IMR-90 (cell line): ENCODE measurements at regions not wholly inside any gene's neighbourhood (a gene's known extent, or its start where the extent isn't known, plus 50 kb on each side); places are given as distances from the start of the nearest gene placed in this dataset.

Experiments used
- ATAC-seq: fragments of 200-7000 bp; cut with Tn5 transposase; 2 replicates; pipeline ENCODE4 v1.9.1; 2020; ENCODE audit warnings: low read depth, mild to moderate bottlenecking, moderate library complexity
- BruUV-seq: library from RNA; stranded (reverse); fragments of 400-500 nt; replicated peaks from 2 replicates; lab custom pipeline; 2021; lab: Mats Ljungman, UMichigan
- CTCF ChIA-PET: fragments of 300-600 bp; formaldehyde crosslinking; extraction: SDS; loops from one replicate; lab custom pipeline; 2021; ENCODE audit warnings: antibody characterized with exemption; lab: Yijun Ruan, JAX
- POLR2A ChIA-PET: fragments of 300-600 bp; sonication (Branson Sonifier 250); formaldehyde crosslinking; loops from one replicate; lab custom pipeline; 2022; ENCODE audit warnings: antibody characterized with exemption; ENCODE audit not compliant: unreplicated experiment; lab: Charles Lee
- DNase-seq: peaks from one replicate; pipeline ENCODE4 v3.0.0; 2013
- H2AFZ ChIP-seq: replicated peaks from 2 replicates; pipeline ENCODE3; 2013; ENCODE audit warnings: low read length, mild to moderate bottlenecking; ENCODE audit not compliant: poor library complexity
- H2AK5ac ChIP-seq: 2 replicates; pipeline ENCODE4 v1.6.1; 2013; ENCODE audit warnings: low read depth, low read length, inconsistent platforms
- H2AK9ac ChIP-seq: replicated peaks from 2 replicates; pipeline ENCODE3; 2013; ENCODE audit warnings: mild to moderate bottlenecking, low read depth, low read length, moderate library complexity; ENCODE audit not compliant: poor library complexity
- H2BK120ac ChIP-seq: 2 replicates; pipeline ENCODE4 v1.6.1; 2013; ENCODE audit warnings: low read depth, low read length, inconsistent platforms
- H2BK15ac ChIP-seq: 3 replicates; pipeline ENCODE4 v1.6.1; 2013; ENCODE audit warnings: low read depth, low read length, inconsistent platforms
- H2BK20ac ChIP-seq: 2 replicates; pipeline ENCODE4 v1.6.1; 2013; ENCODE audit warnings: low read depth, mild to moderate bottlenecking, inconsistent platforms, low read length, moderate library complexity
- H2BK5ac ChIP-seq: 2 replicates; pipeline ENCODE4 v1.6.1; 2013; ENCODE audit warnings: mild to moderate bottlenecking, low read depth, low read length, inconsistent platforms; ENCODE audit not compliant: poor library complexity, severe bottlenecking
- H3K14ac ChIP-seq: replicated peaks from 2 replicates; pipeline ENCODE4 v1.6.1; 2013; ENCODE audit warnings: low read depth, low read length, inconsistent platforms
- H3K18ac ChIP-seq: 2 replicates; pipeline ENCODE4 v1.6.1; 2013; ENCODE audit warnings: low read depth, low read length, control low read depth
- H3K23ac ChIP-seq: 2 replicates; pipeline ENCODE4 v1.6.1; 2013; ENCODE audit warnings: low read depth, low read length, inconsistent platforms
- H3K27ac ChIP-seq: 2 replicates; pipeline ENCODE4 v1.5.1; 2013; ENCODE audit warnings: mild to moderate bottlenecking, control low read depth, low read length; ENCODE audit not compliant: insufficient read depth
- H3K27me3 ChIP-seq: 2 replicates; pipeline ENCODE4 v1.6.1; 2013; ENCODE audit warnings: low read length; ENCODE audit not compliant: control insufficient read depth, insufficient read depth
- H3K36me3 ChIP-seq: 2 replicates; pipeline ENCODE4 v1.6.1; 2013; ENCODE audit warnings: low read length, mixed read lengths; ENCODE audit not compliant: control insufficient read depth, insufficient read depth
- H3K4ac ChIP-seq: 2 replicates; pipeline ENCODE4 v1.6.1; 2013; ENCODE audit warnings: low read depth, low read length, inconsistent platforms
- H3K4me1 ChIP-seq: 2 replicates; pipeline ENCODE4 v1.6.1; 2013; ENCODE audit warnings: low read length, mixed read lengths; ENCODE audit not compliant: control insufficient read depth, insufficient read depth
- H3K4me2 ChIP-seq: 2 replicates; pipeline ENCODE4 v1.6.1; 2013; ENCODE audit warnings: low read depth, mild to moderate bottlenecking, control low read depth, low read length, moderate library complexity
- H3K4me3 ChIP-seq: 2 replicates; pipeline ENCODE4 v1.5.1; 2013; ENCODE audit warnings: low read depth, mild to moderate bottlenecking, control low read depth, low read length, moderate library complexity; ENCODE audit not compliant: insufficient read depth
- H3K56ac ChIP-seq: 2 replicates; pipeline ENCODE4 v1.6.1; 2013; ENCODE audit warnings: low read length, inconsistent platforms; ENCODE audit not compliant: insufficient read depth; ENCODE audit errors: extremely low read depth
- H3K79me1 ChIP-seq, 2 experiments: 2 replicates each; pipeline ENCODE4 v1.6.1; 2013; ENCODE audit warnings: low read length in 2 of 2, inconsistent platforms in 1 of 2, low read depth in 1 of 2
- H3K9ac ChIP-seq: 2 replicates; pipeline ENCODE4 v1.6.1; 2013; ENCODE audit warnings: low read depth, low read length, control low read depth
- H3K9me1 ChIP-seq: 2 replicates; pipeline ENCODE4 v1.6.1; 2013; ENCODE audit warnings: low read length, inconsistent platforms; ENCODE audit not compliant: insufficient read depth
- H3K9me3 ChIP-seq: 2 replicates; pipeline ENCODE4 v1.6.1; 2013; ENCODE audit warnings: low read length; ENCODE audit not compliant: control insufficient read depth, insufficient read depth
- H4K20me1 ChIP-seq: 2 replicates; pipeline ENCODE4 v1.6.1; 2013; ENCODE audit warnings: low read length, inconsistent platforms; ENCODE audit not compliant: insufficient read depth
- H4K5ac ChIP-seq: 2 replicates; pipeline ENCODE4 v1.6.1; 2013; ENCODE audit warnings: mild to moderate bottlenecking, low read depth, low read length, control low read depth
- H4K8ac ChIP-seq, 2 experiments: 2 replicates each; pipeline ENCODE4 v1.6.1; 2013; ENCODE audit warnings: low read depth in 2 of 2, low read length in 2 of 2, control low read depth in 1 of 2, inconsistent platforms in 1 of 2
- H4K91ac ChIP-seq: 2 replicates; pipeline ENCODE4 v1.6.1; 2013; ENCODE audit warnings: low read depth, low read length, inconsistent platforms; ENCODE audit not compliant: insufficient read depth
- BHLHE40 ChIP-seq: fragments of 150-350 bp; IDR thresholded peaks from 2 replicates; pipeline ENCODE4 v1.6.1; 2016; ENCODE audit warnings: mild to moderate bottlenecking, low read depth, low read length
- CEBPB ChIP-seq: IDR thresholded peaks from 2 replicates; pipeline ENCODE4 v1.6.1; 2012; ENCODE audit warnings: low read depth, low read length, improper control_type of control experiment
- CHD1 ChIP-seq: IDR thresholded peaks from 2 replicates; pipeline ENCODE4 v1.6.1; 2012; ENCODE audit warnings: low read depth, low read length, improper control_type of control experiment
- FOS ChIP-seq: fragments of 150-350 bp; IDR thresholded peaks from 2 replicates; pipeline ENCODE4 v1.6.1; 2016; ENCODE audit warnings: low read depth, low read length
- MAFK ChIP-seq: IDR thresholded peaks from 2 replicates; pipeline ENCODE4 v1.6.1; 2012; ENCODE audit warnings: low read depth, low read length, improper control_type of control experiment
- MAZ ChIP-seq: IDR thresholded peaks from 2 replicates; pipeline ENCODE4 v1.6.1; 2012; ENCODE audit warnings: low read depth, mild to moderate bottlenecking, low read length, improper control_type of control experiment, moderate library complexity, borderline replicate concordance
- MXI1 ChIP-seq: IDR thresholded peaks from 2 replicates; pipeline ENCODE4 v1.6.1; 2012; ENCODE audit warnings: low read depth, mild to moderate bottlenecking, low read length, moderate library complexity, borderline replicate concordance
- NFE2L2 ChIP-seq: fragments of 150-350 bp; IDR thresholded peaks from 2 replicates; pipeline ENCODE4 v1.6.1; 2016; ENCODE audit warnings: low read depth, mild to moderate bottlenecking, low read length
- POLR2A ChIP-seq: IDR thresholded peaks from 2 replicates; pipeline ENCODE4 v1.6.1; 2012; ENCODE audit warnings: mild to moderate bottlenecking, low read depth, low read length
- RAD21 ChIP-seq: IDR thresholded peaks from 2 replicates; pipeline ENCODE4 v1.6.1; 2012; ENCODE audit warnings: low read length, improper control_type of control experiment
- RCOR1 ChIP-seq: IDR thresholded peaks from 2 replicates; pipeline ENCODE4 v1.6.1; 2012; ENCODE audit warnings: mild to moderate bottlenecking, low read length, improper control_type of control experiment; ENCODE audit not compliant: insufficient replicate concordance
- RFX5 ChIP-seq: IDR thresholded peaks from 2 replicates; pipeline ENCODE4 v1.8.0; 2012; ENCODE audit warnings: low read depth, mild to moderate bottlenecking, low read length, moderate library complexity
- SMC3 ChIP-seq: fragments of 150-350 bp; IDR thresholded peaks from 2 replicates; pipeline ENCODE4 v1.6.1; 2016; ENCODE audit warnings: low read depth, mild to moderate bottlenecking, antibody characterized with exemption, low read length, moderate library complexity
- WGBS, 2 experiments: methylation state at CpG; one replicate each; pipeline versions ENCODE4 v1.1.5 to v1.1.7; 2013; ENCODE audit warnings: missing lambda C conversion rate in 2 of 2; ENCODE audit not compliant: insufficient read length in 1 of 2; ENCODE audit errors: extremely low coverage in 2 of 2; 5-methylcytosine and 5-hydroxymethylcytosine counted together
- dilution Hi-C: fragments of 300-500 bp; cut with HindIII; formaldehyde crosslinking; loops from one replicate; pipeline ENCODE4 v1.14.3; 2018; ENCODE audit warnings: low sequenced_read_pairs; ENCODE audit not compliant: unreplicated experiment
- in situ Hi-C: fragments of 300-500 bp; cut with MboI; formaldehyde crosslinking; loops from 3 replicates; pipeline ENCODE4 v1.14.3; 2019; ENCODE audit warnings: low sequenced_read_pairs, inconsistent platforms, mixed read lengths
- intact Hi-C: fragments of 100-400 bp; cut with micrococcal nuclease; formaldehyde crosslinking; loops from 2 replicates; pipeline ENCODE4 v1.10.0; 2022
- TF ChIP-seq, protein P1 (sequence below): fragments of 150-350 bp; IDR thresholded peaks from 2 replicates; pipeline ENCODE4 v1.6.1; 2016; ENCODE audit warnings: low read depth, mild to moderate bottlenecking, low read length, moderate library complexity, borderline replicate concordance
- TF ChIP-seq, protein P2 (sequence below): conservative IDR thresholded peaks from 2 replicates; pipeline ENCODE4 v1.5.1; 2012; ENCODE audit warnings: mild to moderate bottlenecking, low read depth, low read length, improper control_type of control experiment
- TF ChIP-seq, protein P3 (sequence below): fragments of 150-350 bp; IDR thresholded peaks from 2 replicates; pipeline ENCODE4 v1.6.1; 2017; ENCODE audit warnings: mild to moderate bottlenecking, antibody characterized with exemption, low read length, low read depth

DNA sequence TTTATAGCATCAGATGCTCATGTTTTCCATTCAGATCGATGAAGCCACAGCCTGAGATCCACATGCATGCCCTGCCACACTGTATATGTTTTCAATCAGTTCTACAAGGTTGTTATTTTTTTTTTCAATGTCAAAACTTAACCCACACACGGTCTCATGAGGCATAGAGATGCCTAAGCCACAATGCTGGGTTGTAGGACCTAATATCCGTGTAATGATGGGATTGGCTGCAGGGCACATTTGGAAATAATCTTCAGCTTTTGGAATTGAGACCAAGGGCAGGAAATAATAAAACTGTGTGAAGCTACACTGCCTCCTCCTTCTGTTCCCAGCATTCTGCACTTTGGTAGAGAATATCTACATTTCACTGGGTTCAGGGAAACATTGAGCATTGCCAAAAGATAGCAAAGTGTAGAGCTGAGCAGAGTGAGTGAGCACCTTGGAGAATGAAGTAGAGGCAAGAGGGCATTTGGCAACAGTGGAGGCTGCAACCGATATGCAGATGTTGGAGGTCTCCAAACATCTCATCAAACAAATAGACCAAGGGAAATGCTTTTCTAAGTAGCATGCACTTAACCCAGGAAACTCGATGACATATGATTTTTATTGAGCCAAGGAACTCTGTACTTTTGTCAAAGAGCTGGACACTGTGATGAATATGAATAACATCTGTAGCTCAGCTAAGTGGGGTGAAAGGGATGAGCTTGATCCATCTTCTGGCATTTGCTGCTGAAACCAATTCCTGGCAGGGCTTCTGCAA is 176.7 kb downstream of the LYPLAL1 start:
- no TSS peak for BruUV-seq
- dilution Hi-C loops, result no loop called here

More for the DNA sequence above, 176.7 kb downstream of the LYPLAL1 start:
- no peak overlapping the region for H3K4ac ChIP-seq
- no peaks in the 10 kb centered on the region; the same call in 1 of the 2 replicates for H3K4me1 ChIP-seq
- ChIA-PET CTCF (no interaction called here), POLR2A (no interaction called here)
- H3K36me3 ChIP-seq, result no peaks in the 10 kb centered on the region
- H4K91ac ChIP-seq, result no peak overlapping the region
- no peak overlapping the region for H3K9ac ChIP-seq
- no peak overlapping the region for H2BK20ac ChIP-seq
- DNase-seq (no peak), ATAC-seq (no peak)
- no peak overlapping the region for H4K5ac ChIP-seq
- H4K20me1 ChIP-seq, result no peaks in the 10 kb centered on the region
- TF ChIP-seq POLR2A, result no peak
- no peak for TF ChIP-seq NFE2L2
- TF ChIP-seq, protein P1, sequence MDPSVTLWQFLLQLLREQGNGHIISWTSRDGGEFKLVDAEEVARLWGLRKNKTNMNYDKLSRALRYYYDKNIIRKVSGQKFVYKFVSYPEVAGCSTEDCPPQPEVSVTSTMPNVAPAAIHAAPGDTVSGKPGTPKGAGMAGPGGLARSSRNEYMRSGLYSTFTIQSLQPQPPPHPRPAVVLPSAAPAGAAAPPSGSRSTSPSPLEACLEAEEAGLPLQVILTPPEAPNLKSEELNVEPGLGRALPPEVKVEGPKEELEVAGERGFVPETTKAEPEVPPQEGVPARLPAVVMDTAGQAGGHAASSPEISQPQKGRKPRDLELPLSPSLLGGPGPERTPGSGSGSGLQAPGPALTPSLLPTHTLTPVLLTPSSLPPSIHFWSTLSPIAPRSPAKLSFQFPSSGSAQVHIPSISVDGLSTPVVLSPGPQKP, result no peak
- TF ChIP-seq RFX5, result no peak
- no peak for TF ChIP-seq RCOR1
- no peak for TF ChIP-seq BHLHE40
- TF ChIP-seq, protein P2, sequence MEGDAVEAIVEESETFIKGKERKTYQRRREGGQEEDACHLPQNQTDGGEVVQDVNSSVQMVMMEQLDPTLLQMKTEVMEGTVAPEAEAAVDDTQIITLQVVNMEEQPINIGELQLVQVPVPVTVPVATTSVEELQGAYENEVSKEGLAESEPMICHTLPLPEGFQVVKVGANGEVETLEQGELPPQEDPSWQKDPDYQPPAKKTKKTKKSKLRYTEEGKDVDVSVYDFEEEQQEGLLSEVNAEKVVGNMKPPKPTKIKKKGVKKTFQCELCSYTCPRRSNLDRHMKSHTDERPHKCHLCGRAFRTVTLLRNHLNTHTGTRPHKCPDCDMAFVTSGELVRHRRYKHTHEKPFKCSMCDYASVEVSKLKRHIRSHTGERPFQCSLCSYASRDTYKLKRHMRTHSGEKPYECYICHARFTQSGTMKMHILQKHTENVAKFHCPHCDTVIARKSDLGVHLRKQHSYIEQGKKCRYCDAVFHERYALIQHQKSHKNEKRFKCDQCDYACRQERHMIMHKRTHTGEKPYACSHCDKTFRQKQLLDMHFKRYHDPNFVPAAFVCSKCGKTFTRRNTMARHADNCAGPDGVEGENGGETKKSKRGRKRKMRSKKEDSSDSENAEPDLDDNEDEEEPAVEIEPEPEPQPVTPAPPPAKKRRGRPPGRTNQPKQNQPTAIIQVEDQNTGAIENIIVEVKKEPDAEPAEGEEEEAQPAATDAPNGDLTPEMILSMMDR, result no peak
- TF ChIP-seq MXI1, result no peak
- no peak for TF ChIP-seq MAZ
- no peak for TF ChIP-seq RAD21
- no peak for TF ChIP-seq CHD1
- TF ChIP-seq SMC3, result no peak
- no peak for TF ChIP-seq CEBPB
- no peak for TF ChIP-seq MAFK
- TF ChIP-seq, protein P3, sequence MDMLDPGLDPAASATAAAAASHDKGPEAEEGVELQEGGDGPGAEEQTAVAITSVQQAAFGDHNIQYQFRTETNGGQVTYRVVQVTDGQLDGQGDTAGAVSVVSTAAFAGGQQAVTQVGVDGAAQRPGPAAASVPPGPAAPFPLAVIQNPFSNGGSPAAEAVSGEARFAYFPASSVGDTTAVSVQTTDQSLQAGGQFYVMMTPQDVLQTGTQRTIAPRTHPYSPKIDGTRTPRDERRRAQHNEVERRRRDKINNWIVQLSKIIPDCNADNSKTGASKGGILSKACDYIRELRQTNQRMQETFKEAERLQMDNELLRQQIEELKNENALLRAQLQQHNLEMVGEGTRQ, result no peak
- no peak for TF ChIP-seq FOS
- no peak overlapping the region for H3K4me2 ChIP-seq
- no peaks in the 10 kb centered on the region for H3K79me1 ChIP-seq
- WGBS, 2 experiments, result no CpG with 5 or more reads among the region's 5 CpGs
- H3K23ac ChIP-seq, result no peak overlapping the region
- peaks cover 12% of the 10 kb centered on the region for H3K9me3 ChIP-seq
- no peak overlapping the region for H2AFZ ChIP-seq
- in situ Hi-C loops (no loop called here), intact Hi-C loops (no loop called here)
- no peak overlapping the region for H3K14ac ChIP-seq
- H3K4me3 ChIP-seq, result no peak overlapping the region
- H2AK9ac ChIP-seq, result no peak overlapping the region
- H4K8ac ChIP-seq, result no peak overlapping the region
- H3K18ac ChIP-seq, result no peak overlapping the region
- H2BK5ac ChIP-seq, result no peak overlapping the region
- H2AK5ac ChIP-seq, result no peak overlapping the region
- H3K9me1 ChIP-seq, result no peaks in the 10 kb centered on the region
- no peak overlapping the region for H3K56ac ChIP-seq
- H2BK120ac ChIP-seq, result no peak overlapping the region
- H3K27me3 ChIP-seq, result no peaks in the 10 kb centered on the region
- no peak overlapping the region for H2BK15ac ChIP-seq
- no peak overlapping the region for H3K27ac ChIP-seq
